ENCODE measurements at regions not wholly inside any gene's neighbourhood (a gene's known extent, or its start where the extent isn't known, plus 50 kb on each side); places are given as distances from the start of the nearest gene placed in this dataset.
"Not testable (repeated sequence)": the region's sequence is repeated elsewhere in the genome, so short reads cannot be mapped to it uniquely, and the experiment has no call there.

DNA sequence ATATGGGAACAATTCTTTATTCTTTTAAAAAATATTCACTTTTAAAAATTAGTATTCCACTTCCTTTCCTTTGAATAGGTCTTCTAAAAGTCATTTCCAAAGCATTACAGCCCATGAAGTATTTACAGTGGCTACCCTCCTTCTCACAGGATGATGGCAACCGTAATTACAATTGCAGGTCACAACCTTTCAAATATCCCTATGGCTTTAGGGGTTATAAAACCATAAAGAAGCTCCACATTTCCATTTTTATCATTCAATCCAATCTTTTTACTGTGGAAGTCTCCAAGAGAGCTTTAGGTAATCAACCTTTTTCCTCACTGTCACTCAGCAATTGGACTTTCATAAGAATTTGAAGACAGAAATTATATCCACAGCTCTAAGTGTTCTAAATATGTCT, 488.9 kb upstream of the CA10 start:
- H3K27ac ChIP-seq = no peak overlapping the region
- no peak for DNase-seq (ENCODE audit: low spot score)
- H3K4me3 ChIP-seq = no peak overlapping the region
- TF ChIP-seq, protein P1, sequence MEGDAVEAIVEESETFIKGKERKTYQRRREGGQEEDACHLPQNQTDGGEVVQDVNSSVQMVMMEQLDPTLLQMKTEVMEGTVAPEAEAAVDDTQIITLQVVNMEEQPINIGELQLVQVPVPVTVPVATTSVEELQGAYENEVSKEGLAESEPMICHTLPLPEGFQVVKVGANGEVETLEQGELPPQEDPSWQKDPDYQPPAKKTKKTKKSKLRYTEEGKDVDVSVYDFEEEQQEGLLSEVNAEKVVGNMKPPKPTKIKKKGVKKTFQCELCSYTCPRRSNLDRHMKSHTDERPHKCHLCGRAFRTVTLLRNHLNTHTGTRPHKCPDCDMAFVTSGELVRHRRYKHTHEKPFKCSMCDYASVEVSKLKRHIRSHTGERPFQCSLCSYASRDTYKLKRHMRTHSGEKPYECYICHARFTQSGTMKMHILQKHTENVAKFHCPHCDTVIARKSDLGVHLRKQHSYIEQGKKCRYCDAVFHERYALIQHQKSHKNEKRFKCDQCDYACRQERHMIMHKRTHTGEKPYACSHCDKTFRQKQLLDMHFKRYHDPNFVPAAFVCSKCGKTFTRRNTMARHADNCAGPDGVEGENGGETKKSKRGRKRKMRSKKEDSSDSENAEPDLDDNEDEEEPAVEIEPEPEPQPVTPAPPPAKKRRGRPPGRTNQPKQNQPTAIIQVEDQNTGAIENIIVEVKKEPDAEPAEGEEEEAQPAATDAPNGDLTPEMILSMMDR (IDR thresholded peaks at IDR 0.05) = no peak

DNA sequence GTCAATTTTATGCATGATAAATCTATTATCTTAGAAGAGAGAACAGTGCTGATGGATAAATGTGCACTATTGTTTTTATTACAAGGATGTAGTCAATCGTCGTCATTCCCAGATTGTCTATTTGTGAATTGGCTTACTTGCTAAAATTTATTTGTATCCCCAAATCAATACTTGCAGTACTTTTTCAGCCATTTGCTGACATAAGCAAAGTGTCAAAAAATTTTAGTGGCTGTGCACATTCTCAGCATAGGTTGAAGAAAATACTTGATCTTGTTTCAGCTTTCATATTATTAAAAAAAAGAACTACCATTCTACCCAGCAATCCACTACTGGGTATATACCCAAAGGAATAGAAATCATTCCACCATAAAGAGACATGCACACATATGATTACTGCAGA, 477.9 kb upstream of the CA10 start:
- no peak for DNase-seq (ENCODE audit: low spot score)
- H3K4me3 ChIP-seq = no peak overlapping the region
- no peak overlapping the region for H3K27ac ChIP-seq
- TF ChIP-seq, protein P1 (IDR thresholded peaks at IDR 0.05) = no peak

DNA sequence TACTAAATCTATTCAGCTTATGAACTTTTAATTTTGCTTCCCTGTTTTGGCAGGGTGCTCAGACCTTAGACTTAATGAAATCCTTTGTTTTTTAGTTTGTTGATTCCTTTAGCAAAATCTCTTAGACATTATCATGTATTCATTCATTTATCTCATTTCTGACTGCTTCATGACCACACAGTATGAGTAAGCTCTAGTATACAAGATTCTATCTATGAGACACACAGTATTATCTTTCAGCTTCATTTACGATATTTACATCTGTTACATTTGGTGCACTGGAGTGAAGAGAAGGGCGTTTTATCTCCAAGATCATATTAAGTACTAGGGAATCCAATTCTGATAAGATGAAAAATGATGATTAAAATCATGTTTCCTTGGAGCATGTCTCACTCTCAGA, 448.1 kb upstream of the CA10 start:
- no peak overlapping the region for H3K4me3 ChIP-seq
- DNase-seq (ENCODE audit: low spot score) = no peak
- H3K27ac ChIP-seq = no peak overlapping the region
- TF ChIP-seq, protein P1 (IDR thresholded peaks at IDR 0.05) = no peak

DNA sequence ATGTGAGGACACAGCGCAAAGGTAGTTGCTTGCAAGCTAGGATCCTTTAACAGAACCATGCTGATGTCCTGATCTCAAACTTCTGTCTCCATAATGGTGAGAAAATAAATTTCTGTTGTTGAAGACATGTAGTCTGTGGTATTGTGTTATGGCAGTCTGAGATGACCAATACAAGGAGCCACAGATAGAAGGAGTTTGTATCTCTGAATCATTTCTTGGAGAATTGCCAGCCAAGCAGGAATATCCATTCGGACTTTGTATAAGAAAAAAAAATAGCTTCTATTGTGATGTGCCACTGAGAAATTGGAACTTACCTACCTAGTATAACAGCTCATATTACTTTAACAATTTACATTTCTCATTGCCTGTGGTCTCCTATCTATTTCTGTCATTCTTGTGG, 447.6 kb upstream of the CA10 start:
- DNase-seq (ENCODE audit: low spot score) = no peak
- TF ChIP-seq, protein P1 (IDR thresholded peaks at IDR 0.05) = no peak
- no peak overlapping the region for H3K27ac ChIP-seq
- no peak overlapping the region for H3K4me3 ChIP-seq

DNA sequence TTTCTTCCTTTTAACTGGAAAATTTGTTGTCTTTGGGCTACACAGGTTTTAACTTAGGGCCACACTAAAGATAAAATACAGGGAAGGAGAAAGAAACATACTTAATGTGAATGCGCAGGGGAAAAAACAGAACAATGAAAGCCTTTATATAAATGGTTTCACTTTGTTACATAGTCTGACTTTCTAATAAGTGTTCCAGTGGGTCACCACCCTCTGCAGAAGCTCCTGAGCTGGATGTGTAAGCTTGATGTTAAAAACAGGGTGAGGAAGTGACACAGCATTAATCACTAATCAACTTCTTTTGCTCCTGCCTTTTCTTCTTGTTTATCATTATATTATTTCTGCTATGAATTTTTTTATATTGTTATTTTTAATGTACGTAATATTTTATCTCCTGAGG, 445.6 kb upstream of the CA10 start:
- TF ChIP-seq, protein P1 (IDR thresholded peaks at IDR 0.05) = no peak

DNA sequence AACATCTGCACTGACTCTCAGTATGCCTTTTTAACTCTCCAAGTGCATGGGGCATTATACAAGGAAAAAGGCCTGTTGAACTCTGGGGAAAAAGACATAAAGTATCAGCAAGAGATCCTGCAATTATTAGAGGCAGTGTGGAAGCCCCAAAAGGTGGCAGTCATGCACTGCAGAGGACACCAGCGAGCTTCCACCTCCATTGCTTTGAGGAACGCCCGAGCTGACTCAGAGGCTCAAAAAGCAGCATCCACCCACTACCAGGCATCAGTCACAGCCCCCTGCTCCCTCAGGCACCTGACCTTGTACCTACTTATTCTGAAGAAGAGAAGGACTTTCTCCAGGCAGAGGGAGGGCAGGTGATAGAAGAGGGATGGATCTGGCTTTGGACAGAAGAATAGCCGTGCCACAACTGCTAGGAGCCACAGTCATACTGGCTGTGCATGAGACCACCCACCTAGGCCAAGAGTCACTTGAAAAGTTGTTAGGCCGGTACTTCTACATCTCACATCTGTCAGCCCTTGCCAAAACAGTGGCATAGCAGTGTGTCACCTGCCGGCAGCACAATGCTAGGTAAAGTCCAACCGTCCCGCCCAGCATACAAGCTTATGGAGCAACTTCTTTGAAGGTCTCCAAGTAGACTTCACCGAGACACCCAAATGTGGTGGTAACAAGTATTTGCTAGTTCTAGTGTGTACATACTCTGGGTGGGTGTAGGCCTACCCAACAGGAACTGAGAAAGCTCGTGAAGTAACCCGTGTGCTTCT, 439.1 kb upstream of the CA10 start:
- DNase-seq (ENCODE audit: low spot score); H3K4me3 ChIP-seq; H3K27ac ChIP-seq: not testable (repeated sequence)

More for the DNA sequence above, 445.6 kb upstream of the CA10 start:
- H3K27ac ChIP-seq = no peak overlapping the region
- H3K4me3 ChIP-seq = no peak overlapping the region
- DNase-seq (ENCODE audit: low spot score) = no peak

DNA sequence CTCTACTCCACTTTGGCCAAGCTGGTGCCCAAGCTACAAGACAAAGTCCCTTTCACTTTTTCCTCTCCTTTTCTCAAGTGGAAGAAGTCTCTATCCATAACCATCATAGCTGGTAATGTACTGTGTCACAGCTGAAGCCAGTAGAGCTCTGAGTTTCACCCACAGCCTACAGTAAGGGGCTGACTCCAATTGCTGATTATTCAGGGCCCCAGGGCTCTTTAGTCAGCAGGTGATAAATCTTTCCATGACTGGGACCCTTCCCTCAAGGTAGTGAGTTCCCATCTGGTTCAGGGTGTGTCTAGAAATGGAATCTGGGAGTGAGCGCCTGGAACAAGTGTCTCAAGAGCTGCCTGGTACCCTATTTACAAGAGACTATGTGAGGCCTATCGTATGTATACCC, 436.0 kb upstream of the CA10 start:
- H3K4me3 ChIP-seq = no peak overlapping the region
- TF ChIP-seq, protein P1 (IDR thresholded peaks at IDR 0.05) = no peak
- no peak for DNase-seq (ENCODE audit: low spot score)
- no peak overlapping the region for H3K27ac ChIP-seq
